OCI-LY3 (cell line): ENCODE measurements at regions not wholly inside any gene's neighbourhood (a gene's known extent, or its start where the extent isn't known, plus 50 kb on each side); places are given as distances from the start of the nearest gene placed in this dataset.

Experiments
- H2AFZ ChIP-seq: fragments of 200-600, 300-600 bp; shearing (Covaris generic); 2 replicates; pipeline ENCODE4 v1.6.0; 2014; ENCODE audit warnings: antibody characterized with exemption, low read depth, low read length
- H3K27ac ChIP-seq: fragments of 200-600, 300-600 bp; sonication (generic); 2 replicates; pipeline ENCODE4 v1.5.1; 2014; ENCODE audit warnings: mild to moderate bottlenecking, low read length, moderate library complexity, mixed read lengths
- H3K27me3 ChIP-seq: fragments of 200-600, 300-600 bp; sonication (generic); 2 replicates; pipeline ENCODE4 v1.6.1; 2014; ENCODE audit warnings: low read depth, low read length, mixed read lengths
- H3K36me3 ChIP-seq: fragments of 200-600, 300-600 bp; sonication (generic); replicated peaks from 2 replicates; pipeline ENCODE3; 2014; ENCODE audit warnings: low read depth, low read length, mixed read lengths
- H3K4me1 ChIP-seq: fragments of 300-600, 200-600 bp; sonication (generic); 2 replicates; pipeline ENCODE4 v1.6.1; 2014; ENCODE audit warnings: low read length, mixed read lengths
- H3K4me2 ChIP-seq: fragments of 200-600, 300-600 bp; sonication (generic); 2 replicates; pipeline ENCODE4 v1.6.1; 2014; ENCODE audit warnings: low read length, mixed read lengths
- H3K4me3 ChIP-seq: fragments of 300-600, 200-600 bp; sonication (generic); 2 replicates; pipeline ENCODE4 v1.5.1; 2014; ENCODE audit warnings: antibody characterized with exemption, mild to moderate bottlenecking, low read length, moderate library complexity
- H3K79me2 ChIP-seq: fragments of 300-600, 200-600 bp; shearing (Covaris generic); 2 replicates; pipeline ENCODE4 v1.6.1; 2014; ENCODE audit warnings: mild to moderate bottlenecking, low read length, mixed read lengths
- H3K9ac ChIP-seq: fragments of 300-600, 200-600 bp; shearing (Covaris generic); 2 replicates; pipeline ENCODE4 v1.6.0; 2014; ENCODE audit warnings: mild to moderate bottlenecking, low read length, moderate library complexity
- H3K9me3 ChIP-seq: fragments of 200-600, 300-600 bp; shearing (Covaris generic); 2 replicates; pipeline ENCODE4 v1.6.1; 2014; ENCODE audit warnings: low read length, mixed read lengths; ENCODE audit not compliant: insufficient read depth
- H4K20me1 ChIP-seq: fragments of 200-600, 300-600 bp; sonication (generic); 2 replicates; pipeline ENCODE4 v1.6.1; 2016; ENCODE audit warnings: low read length, mixed read lengths; ENCODE audit not compliant: insufficient read depth
- CTCF ChIP-seq: fragments of 200-600, 300-600 bp; sonication (generic); IDR thresholded peaks from 2 replicates; pipeline ENCODE4 v1.5.1; 2014; ENCODE audit warnings: antibody characterized with exemption, low read length, low read depth
- EZH2phosphoT487 ChIP-seq: fragments of 200-600 bp; shearing (Covaris generic); IDR thresholded peaks from 2 replicates; pipeline ENCODE4 v1.6.1; 2018; ENCODE audit warnings: antibody characterized with exemption, mixed run types, low read depth

GRCh38 chr13:56720841-56721240, 419.9 kb upstream of the PRR20A start:
- Histone ChIP-seq H2AFZ (no peak overlapping the region), H3K4me1 (no peaks in the 10 kb centered on the region), H4K20me1 (no peaks in the 10 kb centered on the region), H3K79me2 (no peaks in the 10 kb centered on the region), H3K4me3 (no peak overlapping the region), H3K9me3 (no peaks in the 10 kb centered on the region), H3K27ac (no peak overlapping the region), H3K4me2 (no peak overlapping the region), H3K9ac (no peak overlapping the region), H3K27me3 (no peaks in the 10 kb centered on the region), H3K36me3 (no peaks in the 10 kb centered on the region)
- TF ChIP-seq EZH2phosphoT487 (no peak), CTCF (no peak)

- no peaks in the 10 kb centered on the region for H3K79me2 ChIP-seq
- no peak overlapping the region for H3K4me3 ChIP-seq
- no peak overlapping the region for H2AFZ ChIP-seq
- H3K4me2 ChIP-seq = no peak overlapping the region
- H3K9me3 ChIP-seq = no peaks in the 10 kb centered on the region
- H3K9ac ChIP-seq = no peak overlapping the region
- no peaks in the 10 kb centered on the region for H3K36me3 ChIP-seq
- H3K27ac ChIP-seq = no peak overlapping the region
- no peaks in the 10 kb centered on the region for H3K27me3 ChIP-seq
- H4K20me1 ChIP-seq = no peaks in the 10 kb centered on the region
- H3K4me1 ChIP-seq = no peaks in the 10 kb centered on the region
- TF ChIP-seq CTCF (no peak), EZH2phosphoT487 (no peak)
Measured at GRCh38 chr13:56735537-56735942, 405.2 kb upstream of the PRR20A start.

DNA sequence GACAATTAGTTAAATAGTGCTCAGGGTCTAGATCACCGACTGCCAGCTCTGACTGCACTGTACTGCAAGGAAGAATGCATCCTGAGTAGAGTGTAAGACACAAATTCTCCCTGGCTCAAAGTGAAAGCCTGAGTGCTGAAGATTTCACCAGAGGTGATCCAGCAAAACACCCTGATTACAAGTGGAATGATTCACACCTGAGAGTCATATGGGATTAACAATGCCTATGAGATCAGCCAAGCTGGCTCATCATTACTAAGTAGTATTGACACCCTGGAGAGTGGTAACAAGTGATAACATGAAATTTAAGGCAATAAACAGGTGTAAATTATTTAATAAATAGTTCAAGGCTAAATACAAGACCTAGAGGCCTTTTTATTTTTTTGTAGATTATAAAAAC, 403.8 kb upstream of the PRR20A start:
- H2AFZ ChIP-seq = no peak overlapping the region
- no peaks in the 10 kb centered on the region for H3K27me3 ChIP-seq
- H3K4me1 ChIP-seq = no peaks in the 10 kb centered on the region
- H3K36me3 ChIP-seq = no peaks in the 10 kb centered on the region
- H3K4me2 ChIP-seq = no peak overlapping the region
- H3K9ac ChIP-seq = no peak overlapping the region
- TF ChIP-seq EZH2phosphoT487 (no peak), CTCF (no peak)
- no peaks in the 10 kb centered on the region for H3K79me2 ChIP-seq
- H3K4me3 ChIP-seq = no peak overlapping the region
- no peaks in the 10 kb centered on the region for H3K9me3 ChIP-seq
- H3K27ac ChIP-seq = no peak overlapping the region
- no peaks in the 10 kb centered on the region for H4K20me1 ChIP-seq

GRCh38 chr13:56752636-56753035, 388.1 kb upstream of the PRR20A start:
- H2AFZ ChIP-seq = no peak overlapping the region
- H3K79me2 ChIP-seq = no peaks in the 10 kb centered on the region
- TF ChIP-seq EZH2phosphoT487 (no peak), CTCF (no peak)
- no peak overlapping the region for H3K27ac ChIP-seq
- H3K4me1 ChIP-seq = no peaks in the 10 kb centered on the region
- H3K27me3 ChIP-seq = no peaks in the 10 kb centered on the region
- no peaks in the 10 kb centered on the region for H3K36me3 ChIP-seq
- H3K9ac ChIP-seq = no peak overlapping the region
- H4K20me1 ChIP-seq = no peaks in the 10 kb centered on the region
- no peaks in the 10 kb centered on the region for H3K9me3 ChIP-seq
- H3K4me3 ChIP-seq = no peak overlapping the region
- H3K4me2 ChIP-seq = no peak overlapping the region
